Left kidney (tissue), 1 donor: ENCODE measurements at regions not wholly inside any gene's neighbourhood (a gene's known extent, or its start where the extent isn't known, plus 50 kb on each side); places are given as distances from the start of the nearest gene placed in this dataset.

Experiments used
- DNase-seq: peaks from one replicate; pipeline ENCODE4 v3.0.0-alpha.2; 2013

DNA sequence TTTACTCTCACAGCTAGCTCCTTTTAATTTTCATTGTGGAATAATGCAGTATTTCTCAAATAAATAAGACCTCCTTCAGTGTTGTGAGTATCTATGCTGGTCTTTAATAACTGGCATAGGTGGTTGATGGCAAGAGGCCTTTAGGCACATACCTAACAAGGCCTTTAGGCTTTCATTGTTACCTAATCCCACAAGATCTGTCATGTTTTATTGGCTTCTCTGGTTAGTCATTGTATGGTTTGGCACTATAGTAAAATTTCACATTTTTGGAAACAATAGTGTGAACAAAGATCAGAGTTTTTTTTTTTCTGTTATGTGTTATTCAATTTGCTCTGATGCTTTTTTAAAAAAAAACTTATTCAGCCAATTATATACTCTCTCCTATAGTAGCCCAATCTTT lies 89.8 kb upstream of the NEUROD1 start:
- no peak for DNase-seq

DNA sequence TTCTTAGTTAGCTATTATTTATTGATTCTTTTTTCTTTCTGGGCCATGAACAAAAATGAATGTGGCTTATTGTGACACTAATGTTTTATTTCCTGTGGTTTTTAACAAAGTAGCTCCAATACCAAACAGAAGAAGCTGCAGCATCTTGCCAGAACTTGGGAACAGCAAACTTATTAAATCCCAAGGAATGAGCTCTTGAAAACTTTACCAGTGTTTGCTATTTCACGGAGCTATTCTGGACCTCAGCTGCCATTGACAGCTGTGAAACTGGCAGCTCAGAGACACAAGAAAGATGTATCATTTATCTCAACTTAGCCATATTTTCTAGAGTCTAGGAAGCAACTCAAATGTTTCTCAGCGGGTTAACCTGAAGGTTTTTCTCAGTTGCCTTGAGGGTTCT lies 91.0 kb upstream of the NEUROD1 start:
- no peak for DNase-seq

DNA sequence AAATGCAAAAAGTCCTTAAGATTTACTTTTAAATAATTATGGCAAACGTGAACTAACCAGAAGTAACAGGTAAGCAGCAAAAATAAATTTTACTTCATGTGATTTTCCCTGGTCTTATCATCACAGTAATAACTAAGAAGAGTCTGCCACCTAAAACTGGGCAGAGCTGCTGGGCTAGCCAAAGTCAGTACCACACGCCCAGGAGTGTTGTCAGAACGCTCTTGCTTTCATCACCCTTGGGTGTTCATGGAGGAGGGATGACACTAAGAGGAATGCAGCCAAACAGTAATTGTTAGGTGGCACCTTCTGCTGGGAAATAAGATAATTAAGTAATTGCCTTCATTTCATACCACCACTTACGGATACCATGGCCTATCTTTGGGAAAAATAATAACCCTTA lies 92.0 kb upstream of the NEUROD1 start:
- DNase-seq: no peak

DNA sequence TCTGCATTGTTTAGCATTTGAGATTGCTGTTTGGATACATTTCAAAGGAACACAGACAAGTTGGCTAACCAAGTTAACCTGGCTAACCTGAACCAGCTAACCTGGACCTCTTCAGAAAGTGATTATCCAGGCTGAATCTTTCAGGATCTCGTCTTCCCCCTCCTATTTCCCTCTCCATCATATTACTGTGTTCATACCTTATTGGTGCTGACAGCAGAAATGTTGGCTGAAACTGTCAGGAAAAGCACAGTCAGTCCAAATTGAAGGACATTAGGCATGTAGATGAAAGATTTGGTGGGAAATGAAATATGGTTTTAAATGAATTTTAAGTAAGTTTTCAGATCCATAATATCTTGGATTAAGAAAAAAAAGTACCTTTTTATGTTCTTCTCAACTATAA lies 92.5 kb upstream of the NEUROD1 start:
- no peak for DNase-seq

DNA sequence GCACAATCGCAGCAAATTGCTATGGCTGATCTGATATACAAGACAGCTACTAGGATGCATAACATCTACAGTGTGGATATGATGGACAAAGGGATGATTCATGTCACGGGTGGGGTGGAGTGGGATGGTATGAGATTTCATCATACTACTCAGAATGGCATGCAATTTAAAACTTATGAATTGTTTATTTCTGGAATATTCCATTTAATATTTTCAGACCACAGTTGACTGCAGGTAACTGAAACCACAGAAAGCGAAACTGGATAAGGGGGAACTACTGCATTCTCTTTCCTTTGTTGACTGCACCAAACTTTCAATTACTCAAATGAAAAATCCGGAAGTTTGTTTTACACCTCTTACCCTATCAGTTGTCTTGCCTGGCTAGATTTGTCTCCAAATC lies 94.4 kb upstream of the NEUROD1 start:
- DNase-seq: no peak

DNA sequence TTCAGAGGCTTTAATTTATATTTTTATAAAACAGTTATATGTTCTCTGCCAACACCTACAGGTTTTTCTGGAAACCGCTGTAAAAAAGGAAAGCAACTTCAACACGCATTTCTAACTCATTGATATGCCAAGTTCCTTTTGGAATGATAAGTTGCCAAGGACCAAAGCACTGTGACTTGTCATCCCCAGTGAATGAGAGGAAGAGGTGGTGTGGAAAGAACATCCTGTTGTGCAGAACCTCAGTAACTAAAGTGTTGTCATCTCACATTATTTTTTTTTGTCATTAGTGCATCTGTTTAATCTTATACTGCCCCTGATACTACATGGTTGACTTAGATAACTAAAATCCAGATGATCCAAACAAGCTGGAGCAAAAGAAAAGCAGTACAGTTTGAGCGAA lies 96.0 kb upstream of the NEUROD1 start:
- no peak for DNase-seq

DNA sequence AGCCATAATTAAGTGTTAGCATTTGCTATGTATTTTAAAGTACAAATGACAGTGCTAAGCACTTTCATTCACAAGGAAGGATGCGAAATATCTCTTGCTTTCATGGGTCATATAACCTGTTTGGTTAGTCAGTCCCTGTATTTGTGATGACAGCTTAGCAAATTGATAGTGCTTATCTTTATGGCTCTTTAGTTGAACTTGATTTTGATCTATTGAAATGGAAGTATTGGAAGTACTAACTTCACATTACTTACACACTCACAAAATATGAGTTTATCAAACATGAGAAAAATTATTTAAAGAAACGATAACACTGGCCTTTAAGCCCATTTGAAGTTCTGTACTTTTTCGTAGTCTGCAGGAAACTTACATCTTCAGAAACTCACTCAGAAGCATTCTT lies 97.4 kb upstream of the NEUROD1 start:
- DNase-seq: no peak

DNA sequence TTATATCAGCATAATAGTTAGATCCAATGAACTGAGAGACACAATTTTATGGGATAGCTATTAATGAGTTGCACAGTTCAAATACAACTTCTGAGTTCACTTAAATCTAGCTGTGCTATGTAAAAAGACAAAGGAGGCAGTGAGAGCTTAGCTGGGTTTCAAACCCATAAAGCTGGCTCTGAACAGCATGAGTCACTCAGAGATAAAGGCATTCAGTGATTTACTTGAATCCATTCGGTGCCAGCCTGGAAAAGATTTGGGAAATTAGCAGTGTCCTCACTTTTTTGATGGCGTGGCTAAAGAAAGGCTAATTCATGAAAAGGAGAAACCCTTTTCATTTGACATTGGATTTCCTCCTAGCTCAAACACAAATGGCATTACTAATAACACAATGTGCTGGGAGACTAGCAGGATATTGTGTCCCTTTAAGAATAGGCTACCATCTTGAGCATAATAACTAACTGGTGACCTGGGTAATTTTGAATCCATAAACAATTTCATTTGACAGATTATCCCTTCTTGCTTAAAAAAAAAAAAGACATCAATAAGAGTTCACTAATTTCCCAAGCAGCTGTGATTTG lies 98.4 kb upstream of the NEUROD1 start:
- DNase-seq: no peak

DNA sequence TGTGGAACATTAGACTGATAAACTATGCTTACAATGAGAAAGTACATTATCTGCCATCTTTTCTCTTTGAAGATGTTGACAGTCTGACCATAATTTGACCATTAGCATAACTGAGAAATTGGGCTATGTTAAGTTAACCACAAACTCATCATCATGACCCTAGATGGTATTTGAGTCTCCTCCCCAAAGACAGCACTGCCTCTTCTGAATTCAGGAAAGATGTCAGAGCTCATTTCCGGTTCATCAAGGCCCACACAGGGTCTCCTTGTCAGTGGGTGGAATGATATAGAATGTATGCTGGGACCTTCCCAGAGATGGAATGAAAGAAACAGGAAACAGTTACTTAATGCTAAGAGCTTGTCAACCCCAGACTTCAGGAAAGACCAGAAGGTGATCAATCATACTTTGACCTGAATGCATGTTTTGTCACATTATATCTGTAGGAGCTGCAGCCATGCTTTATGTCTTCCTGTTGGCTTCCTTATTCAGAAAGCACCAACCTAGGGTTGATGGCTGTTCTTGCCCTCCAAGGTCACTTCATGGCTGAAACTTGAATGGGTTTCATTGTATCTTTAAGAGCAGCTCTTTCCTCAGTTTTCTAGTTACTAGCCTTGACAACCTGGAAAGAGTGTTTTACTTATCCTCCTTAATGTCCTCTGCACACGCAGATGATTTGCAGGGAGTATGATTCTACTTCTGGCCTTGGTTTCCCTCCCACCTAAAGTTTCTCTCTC lies 99.1 kb upstream of the NEUROD1 start:
- peak; percentile 63 for DNase-seq

DNA sequence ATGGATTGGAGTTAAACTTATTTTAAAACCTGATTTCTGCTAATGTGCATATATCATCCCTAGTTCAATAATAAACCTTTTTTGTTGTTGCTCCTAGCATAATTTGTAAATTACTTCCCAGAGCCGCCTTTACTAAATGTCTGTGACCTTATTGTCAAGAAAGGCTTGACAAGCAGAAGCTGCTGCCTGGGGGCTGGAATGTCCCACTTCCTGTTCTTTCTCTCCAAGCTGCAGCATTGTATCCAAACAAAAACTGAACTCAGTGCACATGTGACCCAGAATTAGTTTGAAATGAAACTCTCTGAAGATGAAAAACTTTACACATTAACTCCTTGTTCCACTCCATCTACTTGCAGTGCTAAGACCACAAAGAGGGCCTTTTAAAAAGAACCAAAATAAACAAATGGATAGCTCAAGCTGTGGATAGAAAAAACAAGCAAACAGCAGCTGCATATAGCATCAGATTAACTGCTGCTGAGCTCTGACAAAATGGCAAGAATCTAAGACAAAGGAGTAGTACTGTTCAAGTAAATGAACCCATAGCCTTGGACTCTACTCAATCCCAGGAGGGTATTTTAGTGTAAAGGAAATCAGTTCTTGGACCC lies 99.8 kb upstream of the NEUROD1 start:
- DNase-seq: peak; percentile 86

DNA sequence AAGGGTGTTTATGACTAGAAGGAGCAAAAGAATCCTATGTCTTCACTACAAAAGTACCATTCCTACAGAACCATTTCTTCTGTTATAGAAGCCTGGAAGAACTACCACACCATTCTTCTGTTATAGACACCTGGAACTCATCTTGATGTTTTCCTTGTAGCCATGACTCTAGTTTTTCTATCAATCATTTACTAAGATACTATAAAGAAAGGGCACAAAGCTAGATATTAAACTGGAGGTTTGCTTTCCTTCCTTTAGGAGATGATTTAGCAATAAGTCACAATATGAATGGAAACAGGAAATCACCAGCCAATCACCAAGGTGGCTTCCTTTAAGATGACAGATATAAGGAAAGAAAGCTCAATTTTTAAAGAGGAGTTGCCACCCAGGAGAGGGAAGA lies 100.3 kb upstream of the NEUROD1 start:
- DNase-seq: no peak

DNA sequence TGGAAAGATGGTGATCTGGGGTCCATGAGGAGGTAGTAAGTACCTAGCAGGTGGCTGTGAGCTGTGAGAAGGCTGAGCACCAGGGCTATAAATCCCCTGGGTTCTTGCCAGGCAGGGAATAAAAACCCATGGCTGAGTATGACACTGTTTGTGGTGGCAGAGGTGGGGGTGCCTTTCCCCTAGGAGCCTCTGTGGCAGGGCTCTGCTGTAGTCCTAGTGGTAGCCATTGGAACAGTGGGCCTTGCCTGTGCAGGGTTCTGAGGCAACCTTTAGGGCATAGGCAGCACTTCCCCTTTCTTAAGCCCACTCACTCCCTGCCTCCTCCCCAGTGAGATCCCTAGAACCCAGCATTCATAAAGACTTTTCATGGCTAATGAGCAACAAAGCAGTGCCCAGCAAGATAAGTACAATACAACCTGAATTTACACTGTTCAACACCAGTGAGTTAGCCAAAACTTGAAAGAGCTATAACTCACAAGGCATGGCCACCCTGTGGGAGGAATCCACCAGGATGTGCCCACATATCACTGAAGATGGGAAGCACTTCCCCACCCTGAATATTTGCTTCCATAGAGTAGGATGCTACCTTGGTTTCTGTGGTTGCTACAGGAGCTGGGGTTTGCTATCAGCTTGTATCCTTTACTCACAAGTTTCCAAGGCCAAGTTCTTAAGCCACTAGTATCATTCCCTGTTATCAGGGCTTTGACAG lies 100.9 kb upstream of the NEUROD1 start:
- DNase-seq: no peak

DNA sequence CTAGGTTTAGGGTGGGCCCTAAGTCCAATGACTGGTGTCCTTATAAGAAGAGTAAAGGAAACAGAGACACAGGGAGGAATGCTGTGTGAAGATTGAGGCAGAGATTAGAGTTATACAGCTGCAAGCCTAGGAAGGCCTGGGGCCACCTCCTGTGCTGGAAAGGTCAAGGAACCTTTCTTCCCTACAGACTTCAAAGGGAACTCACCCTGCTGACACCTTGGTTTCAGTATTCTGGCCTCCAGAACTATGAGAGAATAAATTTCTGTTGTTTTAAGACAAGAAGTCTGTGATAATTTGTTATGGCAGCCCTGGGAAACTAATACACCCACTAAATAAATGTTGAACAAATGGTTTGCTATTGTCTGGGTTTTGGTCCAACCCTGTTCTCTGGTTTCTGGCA lies 102.3 kb upstream of the NEUROD1 start:
- no peak for DNase-seq

DNA sequence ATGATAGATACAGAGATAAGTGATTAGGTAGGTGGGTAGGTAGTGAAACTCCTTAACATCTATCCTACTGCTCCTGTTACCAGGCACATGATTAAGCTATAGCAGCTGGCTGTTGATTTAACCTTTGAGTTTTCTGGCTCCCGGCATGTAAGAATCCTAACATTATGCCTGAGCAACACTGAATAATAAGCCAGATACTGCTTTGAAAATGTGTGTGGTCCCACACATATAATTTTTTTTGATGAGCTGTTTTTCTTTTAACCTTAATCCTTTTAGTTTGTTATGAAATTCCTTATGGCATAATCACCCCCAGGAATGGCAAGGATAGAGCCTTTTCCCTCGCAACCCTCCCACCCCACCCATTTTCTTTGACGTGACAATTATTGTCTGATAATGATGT lies 104.2 kb upstream of the NEUROD1 start:
- no peak for DNase-seq

DNA sequence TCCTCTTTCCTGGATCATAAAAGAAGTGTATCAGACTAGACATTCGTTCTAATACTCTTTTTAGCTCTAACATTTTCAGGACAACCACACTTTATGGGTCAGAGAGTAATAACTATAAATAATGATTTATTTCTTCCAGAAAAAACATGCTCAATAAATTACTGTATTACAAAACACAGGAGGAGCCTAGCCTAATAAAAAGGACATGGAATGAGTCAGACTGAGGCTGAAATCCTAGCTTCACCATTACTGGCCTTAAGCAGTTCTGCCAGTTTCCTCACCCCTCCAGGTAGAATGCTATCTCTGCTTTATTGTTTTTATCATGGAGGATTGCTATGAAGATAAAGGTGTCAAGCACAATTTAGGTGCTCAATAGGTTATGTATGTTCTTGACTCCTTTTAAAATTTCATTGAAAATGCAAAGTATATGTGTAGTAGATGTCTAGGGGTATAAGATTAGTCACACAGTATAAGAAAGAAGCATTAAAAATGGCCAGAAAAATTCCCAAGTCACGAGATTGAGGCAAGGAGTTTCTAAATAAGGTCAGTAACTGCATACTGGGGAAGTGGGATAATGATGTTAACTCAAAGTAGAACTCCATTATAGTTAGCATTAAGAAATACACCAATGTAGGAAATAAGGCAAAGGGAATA lies 105.5 kb upstream of the NEUROD1 start:
- no peak for DNase-seq

DNA sequence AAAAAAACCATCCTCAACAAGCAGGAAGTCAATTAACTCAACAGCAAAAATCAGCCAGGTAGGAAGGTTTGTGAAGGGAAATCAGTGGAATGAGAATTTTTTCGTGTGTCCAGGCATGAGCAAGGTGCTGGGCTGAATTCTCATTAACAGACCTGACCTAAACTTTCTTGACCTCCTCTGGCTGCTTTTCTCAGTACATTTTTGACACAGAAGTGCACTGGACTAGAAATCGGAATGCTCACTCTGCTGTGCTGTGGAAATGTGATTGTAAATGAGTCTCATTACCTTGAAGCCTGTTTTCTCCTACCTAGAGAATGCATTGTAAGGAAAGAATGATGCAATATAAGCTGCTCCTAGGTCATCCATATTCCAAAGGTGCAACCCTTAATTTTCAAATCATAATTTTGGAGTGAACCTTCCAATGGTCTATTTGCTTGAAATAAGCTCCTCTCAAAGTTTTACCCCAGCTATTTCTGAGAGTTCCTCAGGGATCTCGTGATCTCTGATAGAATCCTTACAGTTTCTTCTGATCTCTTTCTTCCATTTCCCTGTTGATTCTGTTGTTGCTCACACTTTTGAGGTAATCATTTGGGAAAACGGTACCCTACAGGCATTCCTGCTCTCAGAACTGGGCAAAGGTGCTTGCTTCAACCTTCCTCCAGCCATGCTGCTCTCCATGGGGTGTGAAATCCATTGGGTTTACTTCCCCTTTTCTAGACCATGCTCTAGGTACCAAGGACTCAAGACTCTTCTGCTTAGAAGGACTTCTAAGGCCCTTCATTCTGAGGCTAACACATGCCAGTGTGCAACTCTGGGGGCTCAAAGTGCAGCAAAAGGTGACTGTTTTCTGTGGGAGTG lies 104.9 kb upstream of the ITPRID2 start:
- no peak for DNase-seq

DNA sequence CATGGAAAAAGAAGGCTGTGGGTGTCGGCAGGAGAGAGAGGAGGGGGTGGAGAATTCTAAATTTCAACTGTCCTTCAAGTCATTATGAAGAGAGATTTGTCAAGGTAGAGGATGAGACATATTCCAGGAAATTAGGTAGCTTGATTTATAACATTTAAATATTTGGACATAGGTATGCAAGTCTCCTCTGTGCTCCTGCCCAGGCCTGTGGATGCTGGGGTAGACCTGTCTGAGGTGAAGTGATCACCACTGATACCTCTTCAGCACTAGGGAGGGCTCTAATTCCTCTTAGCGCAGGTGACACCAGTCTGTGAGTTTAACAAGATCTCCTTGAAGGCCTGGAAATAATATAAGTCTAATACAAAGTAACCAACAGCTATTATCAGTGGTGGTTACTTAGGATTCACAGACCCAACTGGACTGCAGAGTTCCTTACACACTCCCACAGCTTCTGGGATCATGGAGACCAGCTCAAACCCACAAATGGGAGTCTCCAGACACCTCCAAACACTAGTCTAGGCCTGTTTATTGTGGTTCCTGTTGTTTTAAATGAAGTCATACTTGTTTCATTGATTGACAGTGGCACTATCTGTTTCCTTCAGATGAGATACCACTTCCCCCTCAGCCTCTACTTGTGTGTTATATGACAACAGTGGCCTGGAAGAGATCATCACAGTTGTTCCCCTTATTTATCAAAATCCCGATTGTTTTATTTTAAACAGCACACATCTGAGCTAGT lies 104.1 kb upstream of the ITPRID2 start:
- no peak for DNase-seq

DNA sequence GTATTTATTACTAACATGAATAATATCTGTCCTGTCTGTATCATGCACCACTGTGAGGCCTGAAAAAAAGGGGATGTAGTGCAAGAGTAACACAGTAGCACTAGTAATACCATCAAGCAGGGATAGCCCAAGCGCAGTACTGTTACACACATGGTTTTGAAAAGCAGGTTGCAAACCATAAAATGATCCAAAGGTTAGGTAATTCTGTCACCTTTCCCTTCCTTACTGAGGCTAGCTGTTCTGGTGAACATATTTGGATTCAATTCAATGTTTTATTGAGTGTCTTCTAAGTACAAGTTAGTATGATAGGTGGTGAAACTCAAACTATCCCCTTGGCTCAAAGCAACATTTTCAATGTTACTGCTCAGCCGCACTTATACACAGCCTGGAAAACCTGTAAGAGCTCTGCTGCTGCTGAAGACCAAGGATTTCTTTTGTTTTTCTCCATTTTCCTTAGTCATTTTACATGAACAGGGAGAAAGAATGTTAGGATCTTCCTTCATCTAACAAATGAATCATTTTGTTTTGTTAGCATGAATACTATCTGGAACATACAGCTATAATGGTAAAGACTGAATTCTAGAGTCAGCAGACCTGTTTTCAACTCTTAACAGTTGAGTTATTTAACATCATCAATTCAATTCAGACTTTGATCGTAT lies 102.5 kb upstream of the ITPRID2 start:
- DNase-seq: no peak

DNA sequence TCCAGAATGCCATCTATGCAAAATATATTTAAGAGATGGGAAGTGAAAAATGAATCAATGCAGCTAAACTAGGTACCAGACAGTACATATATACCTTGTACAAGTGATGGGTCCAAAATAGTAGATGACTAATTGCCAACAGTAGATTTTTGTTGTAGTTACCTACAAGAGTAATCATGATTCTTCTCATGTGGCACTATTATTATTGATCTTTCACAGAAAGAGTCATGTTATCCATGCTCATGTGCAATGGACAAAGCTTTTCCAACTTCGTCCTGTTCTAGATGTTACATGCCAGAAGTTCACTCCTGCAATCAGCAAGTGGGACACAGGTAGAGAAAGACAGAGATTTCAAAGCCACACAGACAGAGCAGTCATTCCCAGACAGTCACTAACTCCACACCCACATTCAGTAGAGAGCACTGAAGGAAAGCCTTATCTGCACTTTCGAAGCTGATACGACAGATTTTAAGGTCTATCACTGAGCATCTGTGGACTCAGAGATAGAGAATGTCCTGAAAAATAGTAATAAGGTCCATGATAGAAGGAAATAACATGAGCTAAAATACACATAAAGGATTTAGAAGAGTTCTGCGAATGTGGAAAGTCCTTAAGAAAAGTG lies 101.6 kb upstream of the ITPRID2 start:
- no peak for DNase-seq
